ENCODE measurements at regions not wholly inside any gene's neighbourhood (a gene's known extent, or its start where the extent isn't known, plus 50 kb on each side); places are given as distances from the start of the nearest gene placed in this dataset.

GRCh38 chr1:23632479-23633160 lies 59.0 kb upstream of the RPL11 start:
- TF ChIP-seq, protein P1, sequence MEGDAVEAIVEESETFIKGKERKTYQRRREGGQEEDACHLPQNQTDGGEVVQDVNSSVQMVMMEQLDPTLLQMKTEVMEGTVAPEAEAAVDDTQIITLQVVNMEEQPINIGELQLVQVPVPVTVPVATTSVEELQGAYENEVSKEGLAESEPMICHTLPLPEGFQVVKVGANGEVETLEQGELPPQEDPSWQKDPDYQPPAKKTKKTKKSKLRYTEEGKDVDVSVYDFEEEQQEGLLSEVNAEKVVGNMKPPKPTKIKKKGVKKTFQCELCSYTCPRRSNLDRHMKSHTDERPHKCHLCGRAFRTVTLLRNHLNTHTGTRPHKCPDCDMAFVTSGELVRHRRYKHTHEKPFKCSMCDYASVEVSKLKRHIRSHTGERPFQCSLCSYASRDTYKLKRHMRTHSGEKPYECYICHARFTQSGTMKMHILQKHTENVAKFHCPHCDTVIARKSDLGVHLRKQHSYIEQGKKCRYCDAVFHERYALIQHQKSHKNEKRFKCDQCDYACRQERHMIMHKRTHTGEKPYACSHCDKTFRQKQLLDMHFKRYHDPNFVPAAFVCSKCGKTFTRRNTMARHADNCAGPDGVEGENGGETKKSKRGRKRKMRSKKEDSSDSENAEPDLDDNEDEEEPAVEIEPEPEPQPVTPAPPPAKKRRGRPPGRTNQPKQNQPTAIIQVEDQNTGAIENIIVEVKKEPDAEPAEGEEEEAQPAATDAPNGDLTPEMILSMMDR (IDR thresholded peaks at IDR 0.05): no peak
- TF ChIP-seq REST (IDR thresholded peaks at IDR 0.05; ENCODE audit: insufficient read depth in 1 of 2, low read depth in 2 of 2, low read length in 1 of 2) (no peak), POLR2AphosphoS5 (IDR thresholded peaks at IDR 0.05; ENCODE audit: low read depth, low read length) (no peak), SIN3A (IDR thresholded peaks at IDR 0.05; ENCODE audit: borderline replicate concordance, insufficient read depth, low read depth, low read length) (no peak)
